ENCODE measurements at regions not wholly inside any gene's neighbourhood (a gene's known extent, or its start where the extent isn't known, plus 50 kb on each side); places are given as distances from the start of the nearest gene placed in this dataset.

DNA sequence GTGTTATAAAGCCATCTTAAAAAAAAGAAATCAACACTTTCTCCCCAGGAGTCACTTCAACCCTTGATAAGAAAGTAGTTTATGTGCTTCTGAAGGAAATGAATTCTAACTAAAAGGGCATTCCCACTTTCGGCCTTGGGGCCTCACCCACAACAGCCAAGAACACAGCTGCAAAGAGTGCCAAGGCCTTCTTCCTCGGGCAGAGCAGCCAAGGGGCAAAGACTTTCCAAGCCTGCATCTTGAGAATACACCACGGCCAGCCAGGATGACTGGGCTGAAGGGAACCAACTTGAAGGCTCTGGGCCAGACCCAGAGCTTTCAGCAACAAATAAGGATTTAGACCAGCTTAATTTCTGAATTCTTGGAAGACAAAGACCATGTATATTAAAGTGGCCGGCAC lies 60.4 kb upstream of the FOXN3 start:
- TF ChIP-seq, protein P1, sequence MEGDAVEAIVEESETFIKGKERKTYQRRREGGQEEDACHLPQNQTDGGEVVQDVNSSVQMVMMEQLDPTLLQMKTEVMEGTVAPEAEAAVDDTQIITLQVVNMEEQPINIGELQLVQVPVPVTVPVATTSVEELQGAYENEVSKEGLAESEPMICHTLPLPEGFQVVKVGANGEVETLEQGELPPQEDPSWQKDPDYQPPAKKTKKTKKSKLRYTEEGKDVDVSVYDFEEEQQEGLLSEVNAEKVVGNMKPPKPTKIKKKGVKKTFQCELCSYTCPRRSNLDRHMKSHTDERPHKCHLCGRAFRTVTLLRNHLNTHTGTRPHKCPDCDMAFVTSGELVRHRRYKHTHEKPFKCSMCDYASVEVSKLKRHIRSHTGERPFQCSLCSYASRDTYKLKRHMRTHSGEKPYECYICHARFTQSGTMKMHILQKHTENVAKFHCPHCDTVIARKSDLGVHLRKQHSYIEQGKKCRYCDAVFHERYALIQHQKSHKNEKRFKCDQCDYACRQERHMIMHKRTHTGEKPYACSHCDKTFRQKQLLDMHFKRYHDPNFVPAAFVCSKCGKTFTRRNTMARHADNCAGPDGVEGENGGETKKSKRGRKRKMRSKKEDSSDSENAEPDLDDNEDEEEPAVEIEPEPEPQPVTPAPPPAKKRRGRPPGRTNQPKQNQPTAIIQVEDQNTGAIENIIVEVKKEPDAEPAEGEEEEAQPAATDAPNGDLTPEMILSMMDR (IDR thresholded peaks at IDR 0.05) = no peak
- no peak for TF ChIP-seq POLR2A (IDR thresholded peaks at IDR 0.05)

Data from tibial nerve (tissue), 3 donors.